DND-41 (cell line): ENCODE measurements at regions not wholly inside any gene's neighbourhood (a gene's known extent, or its start where the extent isn't known, plus 50 kb on each side); places are given as distances from the start of the nearest gene placed in this dataset.

Source experiments
- ATAC-seq: fragments of 200-7000 bp; cut with Tn5 transposase; 3 replicates; pipeline ENCODE4 v1.9.1; 2021; ENCODE audit warnings: low read depth; ENCODE audit not compliant: insufficient read depth
- DNase-seq: peaks from one replicate; pipeline ENCODE4 v3.0.0-alpha.2; 2020
- H2AFZ ChIP-seq: 2 replicates; pipeline ENCODE4 v1.6.0; 2012; ENCODE audit warnings: low read depth, low read length
- H3K27ac ChIP-seq: 2 replicates; pipeline ENCODE4 v1.5.1; 2012; ENCODE audit warnings: low read length, inconsistent platforms
- H3K27me3 ChIP-seq: fragments of 200-600 bp; sonication (generic); 2 replicates; pipeline ENCODE4 v1.6.0; 2012; ENCODE audit warnings: low read length, mild to moderate bottlenecking, inconsistent platforms; ENCODE audit not compliant: insufficient read depth, poor library complexity
- H3K36me3 ChIP-seq: 2 replicates; pipeline ENCODE4 v1.5.1; 2012; ENCODE audit warnings: low read length, inconsistent platforms; ENCODE audit not compliant: insufficient read depth
- H3K4me1 ChIP-seq: 2 replicates; pipeline ENCODE4 v1.5.1; 2012; ENCODE audit warnings: mild to moderate bottlenecking, low read length; ENCODE audit not compliant: insufficient read depth
- H3K4me2 ChIP-seq: 2 replicates; pipeline ENCODE4 v1.6.0; 2012; ENCODE audit warnings: mild to moderate bottlenecking, moderate library complexity, low read length, inconsistent platforms; ENCODE audit not compliant: insufficient read depth
- H3K4me3 ChIP-seq, 2 experiments: fragments of 200-600 bp in 1 of 2; shearing (Covaris generic) in 1 of 2; 2 replicates each; pipeline ENCODE4 v1.5.1; 2012 to 2016; ENCODE audit warnings: inconsistent platforms in 2 of 2, low read length in 2 of 2, mild to moderate bottlenecking in 2 of 2, low read depth in 1 of 2, moderate library complexity in 1 of 2
- H3K79me2 ChIP-seq: 2 replicates; pipeline ENCODE4 v1.6.0; 2012; ENCODE audit warnings: low read length, inconsistent platforms; ENCODE audit not compliant: insufficient read depth
- H3K9ac ChIP-seq: 2 replicates; pipeline ENCODE4 v1.6.0; 2012; ENCODE audit warnings: low read depth, mild to moderate bottlenecking, inconsistent platforms, low read length, moderate library complexity
- H3K9me3 ChIP-seq: 2 replicates; pipeline ENCODE4 v1.5.1; 2012; ENCODE audit warnings: low read length, moderate library complexity, mild to moderate bottlenecking, inconsistent platforms; ENCODE audit not compliant: insufficient read depth, severe bottlenecking
- H4K20me1 ChIP-seq: 2 replicates; pipeline ENCODE4 v1.6.0; 2012; ENCODE audit warnings: low read length; ENCODE audit not compliant: insufficient read depth
- CTCF ChIP-seq: IDR thresholded peaks from 2 replicates; pipeline ENCODE4 v1.5.1; 2012; ENCODE audit warnings: borderline replicate concordance, low read length, moderate library complexity, mild to moderate bottlenecking; ENCODE audit not compliant: poor library complexity, severe bottlenecking; ENCODE audit errors: extremely low read depth
- EZH2 ChIP-seq: IDR thresholded peaks from 3 replicates; pipeline ENCODE4 v1.6.1; 2012; ENCODE audit warnings: borderline replicate concordance, low read depth, mild to moderate bottlenecking, moderate library complexity, low read length, inconsistent platforms; ENCODE audit not compliant: severe bottlenecking

- Histone ChIP-seq H3K4me2 (no peak overlapping the region), H3K4me1 (no peaks in the 10 kb centered on the region), H3K36me3 (no peaks in the 10 kb centered on the region), H4K20me1 (no peaks in the 10 kb centered on the region), H3K27me3 (no peaks in the 10 kb centered on the region), H3K4me3 (no peak overlapping the region), H3K27ac (no peak overlapping the region), H2AFZ (no peak overlapping the region), H3K79me2 (no peaks in the 10 kb centered on the region), H3K9me3 (no peaks in the 10 kb centered on the region), H3K9ac (no peak overlapping the region)
- ATAC-seq, result peak; percentile 91
- TF ChIP-seq CTCF (peak; percentile 82), EZH2 (no peak)
- peak; percentile 71 for DNase-seq
These were observed 158.7 kb downstream of the RAB38 start for GRCh38 chr11:88016392-88017170.

- Histone ChIP-seq H2AFZ (no peak overlapping the region), H3K27ac (no peak overlapping the region), H3K4me2 (no peak overlapping the region), H3K9me3 (no peaks in the 10 kb centered on the region), H3K9ac (no peak overlapping the region), H3K36me3 (no peaks in the 10 kb centered on the region), H3K4me3 (no peak overlapping the region), H4K20me1 (no peaks in the 10 kb centered on the region), H3K79me2 (no peaks in the 10 kb centered on the region), H3K4me1 (no peaks in the 10 kb centered on the region), H3K27me3 (no peaks in the 10 kb centered on the region)
- DNase-seq, result no peak
- ATAC-seq, result no peak
- TF ChIP-seq EZH2 (no peak), CTCF (no peak)
These were observed 160.1 kb downstream of the RAB38 start for GRCh38 chr11:88015170-88015569.

GRCh38 chr11:88013508-88014065, 161.7 kb downstream of the RAB38 start:
- H3K36me3 ChIP-seq, result no peaks in the 10 kb centered on the region
- no peak overlapping the region for H2AFZ ChIP-seq
- H3K4me3 ChIP-seq, result no peak overlapping the region
- DNase-seq, result no peak
- ATAC-seq, result no peak
- TF ChIP-seq EZH2 (no peak), CTCF (no peak)
- H3K27me3 ChIP-seq, result no peaks in the 10 kb centered on the region
- H3K4me1 ChIP-seq, result no peaks in the 10 kb centered on the region
- H3K27ac ChIP-seq, result no peak overlapping the region
- H4K20me1 ChIP-seq, result no peaks in the 10 kb centered on the region
- no peaks in the 10 kb centered on the region for H3K9me3 ChIP-seq
- H3K79me2 ChIP-seq, result no peaks in the 10 kb centered on the region
- H3K4me2 ChIP-seq, result no peak overlapping the region
- no peak overlapping the region for H3K9ac ChIP-seq

GRCh38 chr11:88012456-88012855, 162.8 kb downstream of the RAB38 start:
- Histone ChIP-seq H4K20me1 (no peaks in the 10 kb centered on the region), H3K79me2 (no peaks in the 10 kb centered on the region), H3K9ac (no peak overlapping the region), H3K36me3 (no peaks in the 10 kb centered on the region), H3K4me3 (no peak overlapping the region), H3K27me3 (no peaks in the 10 kb centered on the region), H3K4me1 (no peaks in the 10 kb centered on the region), H3K4me2 (no peak overlapping the region), H2AFZ (no peak overlapping the region), H3K9me3 (no peaks in the 10 kb centered on the region), H3K27ac (no peak overlapping the region)
- TF ChIP-seq EZH2 (no peak), CTCF (no peak)
- ATAC-seq, result no peak
- no peak for DNase-seq
